ENCODE measurements at regions not wholly inside any gene's neighbourhood (a gene's known extent, or its start where the extent isn't known, plus 50 kb on each side); places are given as distances from the start of the nearest gene placed in this dataset.

- TF ChIP-seq CSRNP3 (CRISPR knock-in tag; IDR thresholded peaks at IDR 0.05) (no peak), ZNF565 (CRISPR knock-in tag; conservative IDR thresholded peaks at IDR 0.05; ENCODE audit: low read depth) (no peak), ZNF8 (CRISPR knock-in tag; IDR thresholded peaks at IDR 0.05) (no peak)
Observed at GRCh38 chr6:43942616-43943015, 172.6 kb downstream of the VEGFA start (continued).

GRCh38 chr6:43942011-43942442, 172.0 kb downstream of the VEGFA start:
- peak; percentile 55 for ATAC-seq
- no peak for TF ChIP-seq RARB (CRISPR knock-in tag; IDR thresholded peaks at IDR 0.05)
- peak; percentile 81; the same call in 1 of the 2 replicates for TF ChIP-seq PPARA (CRISPR knock-in tag; IDR thresholded peaks at IDR 0.05; ENCODE audit: borderline replicate concordance)
- TF ChIP-seq POU6F1 (CRISPR knock-in tag; IDR thresholded peaks at IDR 0.05; ENCODE audit: borderline replicate concordance, low read depth): no peak
- no peak for TF ChIP-seq ZFP3 (CRISPR knock-in tag; IDR thresholded peaks at IDR 0.05)
- no peak for TF ChIP-seq CREB5 (CRISPR knock-in tag; IDR thresholded peaks at IDR 0.05; ENCODE audit: low read depth)
- TF ChIP-seq ZFP30 (CRISPR knock-in tag; IDR thresholded peaks at IDR 0.05): 0 out of 2 replicates have a peak, but pooled peaks have one; percentile 34
- TF ChIP-seq ISL1 (CRISPR knock-in tag; IDR thresholded peaks at IDR 0.05): no peak
- peak; percentile 96 for TF ChIP-seq TSHZ2 (CRISPR knock-in tag; IDR thresholded peaks at IDR 0.05)
- peak; percentile 31; the same call in 1 of the 2 replicates for TF ChIP-seq ZNF70 (CRISPR knock-in tag; IDR thresholded peaks at IDR 0.05)
- TF ChIP-seq GLIS3 (CRISPR knock-in tag; IDR thresholded peaks at IDR 0.05): no peak
- no peak for TF ChIP-seq CSRNP3 (CRISPR knock-in tag; IDR thresholded peaks at IDR 0.05)
- no peak for TF ChIP-seq CSDC2 (CRISPR knock-in tag; IDR thresholded peaks at IDR 0.05)
- TF ChIP-seq TOX (CRISPR knock-in tag; IDR thresholded peaks at IDR 0.05; ENCODE audit: borderline replicate concordance): no peak
- no peak for TF ChIP-seq BACH2 (CRISPR knock-in tag; IDR thresholded peaks at IDR 0.05; ENCODE audit: borderline replicate concordance)
- no peak for TF ChIP-seq SNAI2 (CRISPR knock-in tag; IDR thresholded peaks at IDR 0.05)
- TF ChIP-seq ARNTL (CRISPR knock-in tag; IDR thresholded peaks at IDR 0.05; ENCODE audit: borderline replicate concordance, low read depth): no peak
- TF ChIP-seq ZC3H10 (CRISPR knock-in tag; IDR thresholded peaks at IDR 0.05): no peak
- TF ChIP-seq OSR1 (CRISPR knock-in tag; IDR thresholded peaks at IDR 0.05): no peak
- TF ChIP-seq PATZ1 (CRISPR knock-in tag; IDR thresholded peaks at IDR 0.05; ENCODE audit: borderline replicate concordance): no peak
- TF ChIP-seq TCF4 (CRISPR knock-in tag; IDR thresholded peaks at IDR 0.05; ENCODE audit: borderline replicate concordance): peak; percentile 80
- no peak for TF ChIP-seq ESRRG (CRISPR knock-in tag; IDR thresholded peaks at IDR 0.05)
- TF ChIP-seq ZNF8 (CRISPR knock-in tag; IDR thresholded peaks at IDR 0.05): peak; percentile 41; the same call in 1 of the 2 replicates
- TF ChIP-seq ZNF565 (CRISPR knock-in tag; conservative IDR thresholded peaks at IDR 0.05; ENCODE audit: low read depth): 0 out of 2 replicates have a peak, but pooled peaks have one; percentile 82
